Esophagus squamous epithelium (tissue), 4 donors: ENCODE measurements at regions not wholly inside any gene's neighbourhood (a gene's known extent, or its start where the extent isn't known, plus 50 kb on each side); places are given as distances from the start of the nearest gene placed in this dataset.

Source experiments
- POLR2A ChIP-seq, 4 donors: fragments of 450-650 bp; IDR thresholded peaks; one replicate each; pipeline ENCODE4 v1.6.1; 2017; ENCODE audit warnings: antibody characterized with exemption in 4 of 4, mild to moderate bottlenecking in 4 of 4, moderate library complexity in 3 of 4
- TF ChIP-seq, protein P1 (sequence below), 6 experiments: fragments of 450-650 bp in 4 of 6; fragments of 200-600 bp in 2 of 6; sonication (generic) in 2 of 6; IDR thresholded peaks; one replicate each; pipeline ENCODE4 v1.5.1; 2016 to 2019; ENCODE audit warnings: antibody characterized with exemption in 6 of 6, mild to moderate bottlenecking in 4 of 6, moderate library complexity in 4 of 6

DNA sequence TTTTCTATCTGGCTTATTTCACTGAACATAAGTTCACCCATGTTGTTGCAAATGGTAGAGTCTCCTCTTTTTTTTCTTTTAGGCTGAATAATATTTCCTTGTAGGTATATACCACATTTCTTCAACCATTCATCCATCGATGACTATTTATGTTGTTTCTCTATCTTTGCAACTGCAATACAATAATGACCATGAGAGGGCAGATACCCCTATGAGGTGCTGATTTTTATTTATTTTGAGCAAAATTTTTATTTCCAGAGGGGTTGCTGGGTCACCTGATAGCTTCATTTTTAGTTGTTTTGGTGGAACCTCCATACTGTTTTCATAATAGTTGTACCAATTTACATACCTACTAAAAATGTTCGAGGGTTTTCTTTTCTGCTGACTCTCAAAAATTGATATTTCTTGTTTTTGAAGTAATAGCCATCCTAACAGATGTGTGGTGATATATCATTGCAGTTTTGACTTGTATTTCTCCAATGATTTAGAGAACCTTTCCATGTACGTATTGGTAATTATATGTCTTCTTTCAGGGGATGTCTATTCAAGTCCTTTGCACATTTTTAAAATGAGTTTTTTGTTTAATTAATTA, 1697.0 kb downstream of the PCDH7 start:
- no peak for TF ChIP-seq POLR2A (IDR thresholded peaks at IDR 0.05)
- TF ChIP-seq, protein P1, sequence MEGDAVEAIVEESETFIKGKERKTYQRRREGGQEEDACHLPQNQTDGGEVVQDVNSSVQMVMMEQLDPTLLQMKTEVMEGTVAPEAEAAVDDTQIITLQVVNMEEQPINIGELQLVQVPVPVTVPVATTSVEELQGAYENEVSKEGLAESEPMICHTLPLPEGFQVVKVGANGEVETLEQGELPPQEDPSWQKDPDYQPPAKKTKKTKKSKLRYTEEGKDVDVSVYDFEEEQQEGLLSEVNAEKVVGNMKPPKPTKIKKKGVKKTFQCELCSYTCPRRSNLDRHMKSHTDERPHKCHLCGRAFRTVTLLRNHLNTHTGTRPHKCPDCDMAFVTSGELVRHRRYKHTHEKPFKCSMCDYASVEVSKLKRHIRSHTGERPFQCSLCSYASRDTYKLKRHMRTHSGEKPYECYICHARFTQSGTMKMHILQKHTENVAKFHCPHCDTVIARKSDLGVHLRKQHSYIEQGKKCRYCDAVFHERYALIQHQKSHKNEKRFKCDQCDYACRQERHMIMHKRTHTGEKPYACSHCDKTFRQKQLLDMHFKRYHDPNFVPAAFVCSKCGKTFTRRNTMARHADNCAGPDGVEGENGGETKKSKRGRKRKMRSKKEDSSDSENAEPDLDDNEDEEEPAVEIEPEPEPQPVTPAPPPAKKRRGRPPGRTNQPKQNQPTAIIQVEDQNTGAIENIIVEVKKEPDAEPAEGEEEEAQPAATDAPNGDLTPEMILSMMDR (IDR thresholded peaks at IDR 0.05) = no peak
